NT2/D1 (cell line): ENCODE measurements at regions not wholly inside any gene's neighbourhood (a gene's known extent, or its start where the extent isn't known, plus 50 kb on each side); places are given as distances from the start of the nearest gene placed in this dataset.

Experiments used
- DNase-seq: peaks from one replicate; pipeline ENCODE4 v3.0.0-alpha.2; 2011; ENCODE audit warnings: low read depth, low spot score
- H3K27me3 ChIP-seq: 2 replicates; pipeline ENCODE4 v1.6.0; 2011; ENCODE audit warnings: mild to moderate bottlenecking; ENCODE audit not compliant: insufficient read length, insufficient read depth
- H3K36me3 ChIP-seq: 2 replicates; pipeline ENCODE4 v1.6.1; 2011; ENCODE audit warnings: mild to moderate bottlenecking, low read length, mixed read lengths; ENCODE audit not compliant: insufficient read depth, insufficient read length
- H3K4me1 ChIP-seq: 2 replicates; pipeline ENCODE4 v1.5.1; 2011; ENCODE audit not compliant: insufficient read depth, insufficient read length
- H3K4me3 ChIP-seq: 2 replicates; pipeline ENCODE4 v1.5.1; 2011; ENCODE audit warnings: low read depth; ENCODE audit not compliant: insufficient read length
- H3K9ac ChIP-seq: 2 replicates; pipeline ENCODE4 v1.6.0; 2011; ENCODE audit warnings: low read depth; ENCODE audit not compliant: insufficient read length
- H3K9me3 ChIP-seq: 2 replicates; pipeline ENCODE4 v1.5.1; 2011; ENCODE audit warnings: mild to moderate bottlenecking, low read length; ENCODE audit not compliant: insufficient read depth
- SUZ12 ChIP-seq: IDR thresholded peaks from 2 replicates; pipeline ENCODE4 v1.6.1; 2011; ENCODE audit not compliant: insufficient read length, insufficient read depth; ENCODE audit errors: extremely low read depth
- YY1 ChIP-seq: IDR thresholded peaks from 2 replicates; pipeline ENCODE4 v1.6.1; 2011; ENCODE audit not compliant: insufficient read length, insufficient read depth
- ZNF274 ChIP-seq: IDR thresholded peaks from 2 replicates; pipeline ENCODE4 v1.6.1; 2011; ENCODE audit warnings: mild to moderate bottlenecking, low read depth, low read length

DNA sequence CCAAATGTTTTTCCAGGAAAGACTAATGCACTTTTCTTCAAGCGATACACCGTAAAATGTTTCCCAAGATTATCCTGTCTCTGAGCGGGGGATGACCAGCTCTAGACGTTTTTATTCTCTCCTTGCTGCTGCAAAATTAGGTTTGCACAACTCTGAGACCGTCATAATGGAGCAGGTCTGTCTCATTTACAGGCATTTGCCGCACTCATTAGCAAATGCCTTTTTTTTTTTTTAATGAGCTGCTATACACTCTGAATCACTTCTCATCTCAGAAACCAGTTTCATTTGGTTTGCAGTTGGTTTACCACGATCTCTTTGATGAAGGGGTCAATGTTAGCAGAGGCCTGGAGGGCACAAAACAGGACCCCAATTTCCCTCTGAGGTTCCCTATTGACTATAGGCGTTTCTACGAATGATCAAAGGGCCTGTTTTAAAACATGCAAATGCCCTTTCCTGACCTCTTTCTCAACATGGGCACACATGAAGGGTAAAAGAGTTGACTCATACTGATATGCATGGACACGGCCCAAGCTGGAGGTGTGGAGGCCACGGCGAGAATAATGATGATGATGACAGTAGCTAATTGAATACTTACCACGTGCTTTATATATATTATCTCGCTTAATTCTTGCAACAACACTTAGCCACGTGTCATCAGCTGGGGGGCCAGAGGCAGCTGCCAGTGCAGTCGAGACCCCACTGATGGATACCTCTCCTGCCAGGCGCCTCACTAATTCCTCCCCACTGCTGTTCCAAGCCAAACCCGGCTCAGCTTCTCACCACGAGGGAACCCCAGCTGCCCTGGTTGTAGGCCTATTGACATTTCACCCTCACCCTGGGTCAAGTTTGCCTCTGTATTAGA is 89.9 kb upstream of the PTCH1 start:
- no peak for TF ChIP-seq SUZ12
- no peak for TF ChIP-seq YY1
- no peak for TF ChIP-seq ZNF274
- Histone ChIP-seq H3K27me3 (peaks cover 3% of the 10 kb centered on the region), H3K4me1 (peaks cover 4% of the 10 kb centered on the region), H3K36me3 (no peaks in the 10 kb centered on the region), H3K9ac (no peak overlapping the region), H3K4me3 (no peak overlapping the region), H3K9me3 (no peaks in the 10 kb centered on the region)
- no peak for DNase-seq

DNA sequence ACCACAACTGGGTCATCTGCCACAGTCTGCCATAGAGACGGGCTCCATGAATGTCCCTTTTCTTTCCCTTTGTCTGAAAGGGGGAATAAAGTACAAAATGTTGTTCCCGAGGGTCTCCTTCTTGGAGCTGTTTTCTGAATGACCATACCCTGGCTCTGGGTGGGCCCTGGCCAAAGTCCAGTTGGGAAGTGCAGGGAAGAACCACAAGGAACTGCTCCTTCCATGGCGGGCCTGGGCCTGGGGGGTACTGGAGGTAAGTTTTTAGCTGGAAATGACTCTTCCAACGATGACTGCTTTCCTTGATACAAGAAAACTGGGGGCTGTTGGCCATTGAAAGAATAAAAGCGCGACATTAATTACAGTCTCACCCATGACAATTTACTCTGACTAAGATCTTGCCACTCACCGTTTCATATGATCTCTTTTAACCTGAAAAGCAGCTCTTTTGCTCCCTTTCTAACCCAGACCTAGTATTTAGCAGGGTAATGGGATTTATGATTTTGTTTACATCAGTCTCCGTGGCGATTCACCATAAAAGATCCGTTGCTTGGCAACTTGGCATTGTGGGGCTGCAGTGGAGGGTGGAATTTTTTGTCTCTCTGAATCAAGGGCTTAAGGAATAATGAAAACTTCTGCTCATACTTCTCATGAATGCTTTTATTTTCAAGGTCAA is 89.2 kb upstream of the PTCH1 start:
- peak; percentile 35 for DNase-seq
- no peaks in the 10 kb centered on the region for H3K36me3 ChIP-seq
- no peak for TF ChIP-seq YY1
- no peak for TF ChIP-seq ZNF274
- no peak for TF ChIP-seq SUZ12
- peaks cover 3% of the 10 kb centered on the region for H3K27me3 ChIP-seq
- no peak overlapping the region for H3K9ac ChIP-seq
- H3K9me3 ChIP-seq, result no peaks in the 10 kb centered on the region
- peaks cover 5% of the 10 kb centered on the region for H3K4me1 ChIP-seq
- no peak overlapping the region for H3K4me3 ChIP-seq

DNA sequence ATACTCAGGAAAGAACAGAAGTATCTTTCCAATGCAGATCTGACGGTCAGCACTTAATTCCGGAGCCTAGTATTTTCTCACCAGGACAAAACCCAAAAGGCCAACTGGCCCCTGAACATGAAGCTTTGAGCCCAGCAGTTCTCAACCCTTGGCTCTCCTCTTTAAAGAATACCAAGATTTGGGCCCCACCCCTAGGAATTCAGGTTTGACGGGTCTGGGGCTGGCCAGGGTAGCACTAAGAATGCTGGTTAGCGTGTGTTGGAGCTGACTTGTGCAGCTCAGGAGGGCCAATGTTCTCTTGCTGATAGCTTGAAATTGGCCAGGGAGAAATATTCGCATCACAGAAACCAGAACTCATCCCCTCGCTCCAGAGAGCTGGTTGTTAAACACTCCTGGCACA is 88.3 kb upstream of the PTCH1 start:
- peak; percentile 50 for DNase-seq
- Histone ChIP-seq H3K36me3 (no peaks in the 10 kb centered on the region), H3K27me3 (peaks cover 3% of the 10 kb centered on the region), H3K9ac (no peak overlapping the region), H3K4me3 (no peak overlapping the region), H3K9me3 (no peaks in the 10 kb centered on the region), H3K4me1 (peaks cover 8% of the 10 kb centered on the region)
- TF ChIP-seq ZNF274 (no peak), SUZ12 (no peak), YY1 (no peak)

DNA sequence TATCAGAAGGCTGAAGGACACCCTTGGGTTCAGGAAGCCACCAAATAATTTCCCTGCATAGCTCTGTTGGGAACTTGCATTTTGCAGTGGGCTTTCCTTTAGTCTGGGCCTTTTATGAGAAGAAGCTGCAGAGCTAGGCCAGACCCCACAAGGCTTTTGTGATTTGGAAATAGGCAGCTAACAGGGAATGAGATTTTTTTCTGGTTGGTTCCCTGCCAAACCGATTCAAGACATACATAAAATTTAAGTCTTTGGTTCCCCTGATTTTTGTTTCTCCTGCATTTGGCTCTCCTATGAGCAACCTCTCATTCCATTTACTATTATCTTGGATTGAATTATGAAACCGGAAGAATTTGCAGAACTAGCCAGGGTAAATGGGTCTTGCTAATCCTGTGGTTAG is 81.5 kb upstream of the PTCH1 start:
- TF ChIP-seq SUZ12, result no peak
- TF ChIP-seq YY1, result no peak
- TF ChIP-seq ZNF274, result no peak
- Histone ChIP-seq H3K4me3 (no peak overlapping the region), H3K9me3 (no peaks in the 10 kb centered on the region), H3K36me3 (no peaks in the 10 kb centered on the region), H3K4me1 (peaks cover 3% of the 10 kb centered on the region), H3K9ac (no peak overlapping the region), H3K27me3 (peaks cover 3% of the 10 kb centered on the region)
- DNase-seq, result no peak

DNA sequence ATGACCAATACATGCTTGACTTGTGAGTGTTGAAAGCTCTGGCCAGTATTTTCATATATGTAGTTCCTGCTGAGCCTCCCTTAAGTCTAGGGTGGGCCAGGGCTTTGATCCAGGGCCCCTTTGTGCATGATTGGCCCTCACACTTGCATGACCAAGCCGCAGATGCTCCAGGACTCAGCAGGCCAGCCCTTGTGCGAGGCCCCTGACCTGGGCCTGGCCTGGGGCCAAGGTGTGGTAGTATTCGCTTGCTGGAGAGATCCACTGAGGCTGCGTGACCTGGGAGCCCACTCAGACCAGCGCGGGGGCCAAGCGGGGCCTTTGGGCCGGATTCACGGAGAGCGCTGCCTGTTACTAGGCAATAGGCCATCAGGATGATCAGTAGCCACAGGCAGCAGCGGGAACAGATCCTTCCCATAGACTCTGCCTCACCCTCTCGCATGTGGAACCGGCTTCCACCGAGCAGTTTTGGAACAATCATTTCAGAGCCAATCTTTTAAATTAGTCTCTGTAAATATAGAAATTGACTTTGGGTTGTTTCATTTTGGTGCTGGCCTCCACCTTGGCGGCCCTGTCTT is 79.0 kb upstream of the PTCH1 start:
- Histone ChIP-seq H3K27me3 (no peaks in the 10 kb centered on the region), H3K9ac (no peak overlapping the region), H3K4me3 (no peak overlapping the region), H3K9me3 (no peaks in the 10 kb centered on the region), H3K4me1 (peaks cover 2% of the 10 kb centered on the region), H3K36me3 (no peaks in the 10 kb centered on the region)
- TF ChIP-seq YY1 (no peak), SUZ12 (no peak), ZNF274 (no peak)
- DNase-seq, result no peak

DNA sequence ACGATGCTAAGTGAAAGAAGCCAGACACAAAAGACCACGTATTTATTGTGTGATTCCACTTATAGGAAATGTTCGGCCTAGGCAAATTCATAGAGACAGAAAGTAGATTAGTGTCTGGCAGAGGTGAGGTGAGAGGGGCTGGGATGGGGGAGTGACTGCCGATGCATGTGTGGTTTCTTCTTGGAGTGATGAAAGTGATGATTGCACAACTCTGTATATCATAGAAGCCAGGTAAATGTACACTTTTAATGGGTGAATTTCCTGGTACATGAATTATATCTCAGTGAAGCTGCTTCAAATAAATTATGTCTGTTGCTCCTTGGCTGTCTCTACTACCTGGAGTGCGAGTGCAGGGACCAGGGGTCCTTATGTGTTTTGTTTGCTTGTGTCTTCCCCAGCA is 76.2 kb upstream of the PTCH1 start:
- H3K36me3 ChIP-seq, result no peaks in the 10 kb centered on the region
- H3K4me3 ChIP-seq, result no peak overlapping the region
- H3K27me3 ChIP-seq, result no peaks in the 10 kb centered on the region
- DNase-seq, result no peak
- H3K9ac ChIP-seq, result no peak overlapping the region
- H3K9me3 ChIP-seq, result no peaks in the 10 kb centered on the region
- no peaks in the 10 kb centered on the region for H3K4me1 ChIP-seq
- no peak for TF ChIP-seq ZNF274
- no peak for TF ChIP-seq SUZ12
- no peak for TF ChIP-seq YY1

DNA sequence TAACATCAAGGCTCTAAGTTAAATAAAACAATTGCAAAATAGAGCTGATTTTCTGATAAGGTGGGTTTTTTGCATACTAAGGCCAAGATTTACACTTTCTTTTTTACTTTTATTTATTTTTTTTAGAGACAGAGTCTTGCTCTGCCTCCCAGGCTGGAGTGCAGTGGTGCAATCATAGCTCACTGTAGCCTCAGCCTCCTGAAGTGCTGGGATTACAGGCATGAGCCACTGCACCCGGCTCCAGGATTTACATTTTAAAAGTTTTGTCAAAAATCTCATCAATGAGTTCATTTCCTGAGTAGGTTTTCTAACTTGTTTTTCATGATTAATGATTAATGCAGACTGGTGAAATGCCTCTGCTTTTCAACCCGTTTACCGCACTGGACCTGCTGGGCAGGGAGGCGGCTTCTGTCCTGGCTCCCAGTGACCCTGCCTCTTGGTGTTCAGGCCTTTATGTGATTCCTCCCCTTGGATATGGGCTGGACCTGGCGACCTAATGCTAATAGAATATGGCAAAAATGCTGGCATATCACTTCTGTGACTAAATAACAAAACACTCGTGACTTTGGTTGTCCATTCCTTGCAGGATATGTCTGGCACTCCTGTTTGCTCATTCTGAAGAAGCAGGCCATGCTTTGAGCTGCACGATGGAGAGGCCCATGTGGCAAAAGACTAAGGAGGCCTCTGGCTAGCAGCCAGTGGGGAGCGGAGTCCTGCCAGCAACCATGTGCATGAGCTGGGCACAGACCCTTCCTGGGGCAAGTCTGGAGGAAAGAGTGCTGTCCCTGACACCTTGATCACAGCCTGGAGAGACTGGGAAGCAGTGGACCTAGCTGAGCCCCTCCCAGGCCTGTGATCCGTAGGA is 72.2 kb upstream of the PTCH1 start:
- Histone ChIP-seq H3K4me3 (no peak overlapping the region), H3K9me3 (no peaks in the 10 kb centered on the region), H3K9ac (no peak overlapping the region), H3K36me3 (no peaks in the 10 kb centered on the region), H3K27me3 (no peaks in the 10 kb centered on the region), H3K4me1 (peaks cover 15% of the 10 kb centered on the region)
- TF ChIP-seq YY1 (no peak), SUZ12 (no peak), ZNF274 (no peak)
- DNase-seq, result no peak
